HG02981 (cell line): ENCODE measurements at regions not wholly inside any gene's neighbourhood (a gene's known extent, or its start where the extent isn't known, plus 50 kb on each side); places are given as distances from the start of the nearest gene placed in this dataset.

Source experiments
- ATAC-seq: cut with Tn5 transposase; IDR thresholded peaks from one replicate; pipeline ENCODE4 v1.9.1; 2021; ENCODE audit warnings: mild to moderate bottlenecking, moderate library complexity; ENCODE audit not compliant: unreplicated experiment

DNA sequence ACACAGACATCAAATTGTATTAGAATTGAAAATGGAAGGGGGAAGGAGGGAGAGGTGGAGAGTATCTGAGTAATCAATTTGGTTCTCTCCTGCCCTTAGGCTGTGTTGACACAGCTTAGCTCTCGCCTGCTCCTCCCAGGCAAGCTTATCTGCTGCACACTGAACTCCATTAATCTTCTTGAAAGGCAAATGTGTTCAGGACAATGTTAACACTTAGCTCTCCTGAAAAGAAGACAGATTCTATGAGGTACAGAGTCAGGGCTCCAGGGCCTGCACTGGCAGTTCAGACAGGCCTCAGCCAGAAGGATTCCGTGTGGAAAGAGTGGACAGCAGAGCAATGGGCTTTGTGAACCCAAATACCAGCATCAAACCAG is 430.0 kb upstream of the TNP1 start:
- ATAC-seq = no peak

DNA sequence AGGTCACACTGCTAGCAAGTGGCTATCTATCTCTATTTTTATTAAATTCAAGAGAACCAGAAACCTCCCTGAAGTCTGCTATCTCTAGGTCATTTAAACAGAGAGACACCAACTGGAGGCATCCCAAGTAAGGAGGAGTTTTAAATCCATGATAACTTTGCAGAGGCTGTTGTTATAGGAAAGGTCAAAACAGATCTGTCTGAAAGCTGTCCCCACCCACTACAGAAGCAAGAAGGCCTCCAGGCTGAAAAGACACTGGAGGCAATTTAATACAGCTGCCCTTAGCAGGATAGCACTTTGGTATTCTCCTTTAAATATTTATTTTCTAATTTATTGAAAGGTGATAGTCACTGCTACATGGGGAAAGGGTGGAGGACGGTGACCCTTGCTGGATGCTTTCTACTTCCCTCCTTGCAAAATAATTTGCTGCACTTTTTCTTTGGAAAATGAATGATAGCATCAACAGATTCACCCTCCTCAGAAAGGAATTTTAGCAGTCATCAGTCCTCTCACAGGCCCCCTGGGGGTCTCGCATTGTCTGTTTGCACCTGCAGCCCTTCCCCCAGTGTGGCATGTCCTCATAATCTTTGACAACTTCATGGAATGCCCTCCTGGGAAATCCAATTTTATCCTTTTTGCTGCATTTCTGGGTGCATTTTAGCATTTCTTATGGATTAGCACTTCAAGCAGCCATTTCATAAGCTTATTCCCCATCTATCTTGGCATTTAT is 429.5 kb upstream of the TNP1 start:
- no peak for ATAC-seq

DNA sequence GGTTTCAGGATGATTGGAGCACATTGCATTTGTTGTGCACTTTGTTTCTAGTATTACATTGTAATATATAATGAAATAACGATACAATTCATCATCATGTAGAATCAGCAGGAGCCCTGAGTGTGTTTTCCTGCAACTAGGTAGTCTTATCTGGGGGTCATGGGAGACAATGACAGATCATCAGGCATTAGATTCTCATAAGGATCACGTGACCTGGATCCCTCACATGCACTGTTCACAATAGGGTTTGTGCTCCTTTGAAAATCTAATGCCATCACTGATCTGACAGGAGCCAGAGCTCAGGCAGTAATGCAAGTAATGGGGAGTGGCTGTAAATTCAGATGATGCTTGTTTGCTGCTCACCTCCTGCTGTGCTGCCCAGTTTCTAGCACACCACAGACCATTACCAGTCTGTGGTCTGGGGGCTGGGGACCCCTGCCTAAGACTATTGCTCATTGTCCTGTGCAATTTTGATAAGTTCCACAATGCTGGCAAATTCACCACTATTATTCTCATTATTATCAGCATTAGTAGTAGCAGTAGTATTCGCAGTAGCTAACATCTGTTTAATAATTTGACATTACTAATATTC is 428.7 kb upstream of the TNP1 start:
- ATAC-seq = no peak

DNA sequence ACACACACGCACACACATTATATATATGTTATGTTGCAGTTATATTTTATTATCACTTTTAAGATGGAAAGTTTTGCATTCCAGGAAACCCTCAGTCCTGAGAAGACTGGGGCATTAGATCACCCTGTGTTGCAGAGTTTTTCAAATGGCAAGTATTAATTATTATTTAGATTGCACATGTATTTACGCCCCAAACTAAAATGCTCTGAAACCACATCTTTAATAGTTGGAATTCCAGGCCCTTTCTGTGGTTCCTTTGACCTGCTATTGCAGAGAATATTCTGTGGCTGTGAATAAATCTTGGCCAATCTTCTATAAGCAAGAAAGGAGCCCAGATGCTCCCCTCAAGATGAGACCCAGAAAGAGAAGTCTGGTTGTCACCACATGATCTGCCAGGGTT is 427.0 kb upstream of the TNP1 start:
- no peak for ATAC-seq

DNA sequence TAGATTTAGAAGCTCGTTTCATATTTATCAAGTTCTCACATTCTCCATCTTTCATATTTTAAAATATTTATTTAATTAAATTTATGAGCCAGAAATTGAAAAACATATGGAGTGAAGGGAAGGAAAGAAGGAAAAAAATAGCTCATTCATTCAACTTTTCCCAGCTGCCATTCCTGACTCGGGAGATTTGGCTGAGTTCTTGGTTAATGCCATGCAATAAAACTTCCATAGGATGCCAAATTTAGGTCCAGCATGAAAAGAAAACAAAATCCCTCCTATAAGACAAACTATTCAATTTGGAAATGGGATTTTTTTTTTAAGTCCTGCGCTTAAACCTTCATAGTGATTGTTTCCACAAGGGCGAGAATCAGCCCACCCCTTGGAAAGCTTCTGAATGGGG is 426.1 kb upstream of the TNP1 start:
- no peak for ATAC-seq

DNA sequence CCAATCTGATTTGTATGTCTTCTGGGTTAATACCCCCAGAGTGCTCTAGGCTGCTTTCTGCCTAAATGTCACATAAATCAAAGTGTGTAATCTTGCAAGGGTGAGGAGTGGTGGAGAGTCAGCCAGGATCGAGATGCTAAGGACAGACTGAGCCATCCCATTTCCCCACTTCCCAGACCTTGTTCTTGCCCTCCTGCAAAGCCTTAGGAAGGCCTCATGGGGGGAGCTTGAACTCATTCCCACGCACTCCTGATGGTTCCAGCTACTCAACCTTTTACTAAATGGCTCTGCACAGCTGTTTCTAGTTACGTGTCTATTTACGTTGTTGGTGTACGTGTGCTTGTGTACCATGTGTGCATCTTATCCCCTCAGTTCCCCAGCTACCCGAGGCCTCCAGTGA is 423.6 kb upstream of the TNP1 start:
- no peak for ATAC-seq

DNA sequence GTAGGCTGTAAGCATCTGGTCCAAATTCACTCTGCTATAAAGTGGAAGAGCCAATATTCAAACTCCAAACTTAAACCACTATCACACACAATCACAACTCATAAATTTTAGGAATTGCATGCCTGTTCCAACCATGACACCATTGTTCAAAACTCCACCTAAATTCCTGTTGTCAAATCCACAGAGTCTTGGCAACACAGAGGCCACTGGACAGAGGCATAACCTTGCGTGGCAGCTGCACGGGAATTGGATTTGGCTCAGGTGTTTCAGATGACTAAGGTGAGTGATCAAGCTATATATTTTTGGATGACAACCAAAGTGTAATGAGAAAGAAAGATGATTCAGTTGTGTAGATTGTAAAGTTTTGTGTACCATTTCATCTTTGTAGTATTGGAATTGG is 422.7 kb upstream of the TNP1 start:
- no peak for ATAC-seq

DNA sequence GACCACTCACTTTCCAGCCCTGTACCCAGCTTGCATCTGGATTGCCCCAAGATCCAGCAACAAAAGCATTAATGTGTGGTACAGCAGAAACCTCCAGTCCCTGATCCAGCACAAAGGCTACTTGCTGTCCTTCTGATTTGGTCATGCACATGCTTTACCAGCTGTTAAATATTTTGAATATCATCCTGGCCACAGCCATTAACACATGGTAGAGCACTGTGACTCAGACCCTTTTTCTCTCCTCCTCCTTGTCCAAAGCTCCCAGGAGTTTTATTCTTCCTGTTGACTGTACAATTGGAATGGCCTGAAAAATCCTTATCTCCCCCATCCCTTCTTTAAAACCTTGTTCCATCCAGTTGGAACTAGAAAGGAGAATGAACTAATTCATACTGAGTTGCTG is 419.7 kb upstream of the TNP1 start:
- ATAC-seq = no peak

DNA sequence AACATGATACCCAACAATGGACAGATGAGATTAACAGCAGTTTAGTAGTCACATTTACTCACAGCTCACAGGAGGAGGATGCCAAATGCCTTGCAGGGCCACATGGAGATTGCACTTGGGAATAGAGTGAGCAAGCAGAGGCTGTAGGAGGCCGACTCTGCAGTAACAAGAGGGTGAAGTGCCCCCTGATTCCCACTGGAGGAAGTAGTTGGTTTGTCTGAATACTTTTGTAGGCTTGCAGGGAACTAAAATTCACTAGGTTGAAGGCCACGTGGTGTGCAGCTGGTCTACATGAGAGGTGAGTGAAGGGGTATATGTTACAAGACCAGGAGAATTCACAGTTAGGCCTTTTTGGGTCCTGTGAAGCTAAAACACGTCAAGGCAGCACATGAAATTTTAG is 419.3 kb upstream of the TNP1 start:
- ATAC-seq = no peak

DNA sequence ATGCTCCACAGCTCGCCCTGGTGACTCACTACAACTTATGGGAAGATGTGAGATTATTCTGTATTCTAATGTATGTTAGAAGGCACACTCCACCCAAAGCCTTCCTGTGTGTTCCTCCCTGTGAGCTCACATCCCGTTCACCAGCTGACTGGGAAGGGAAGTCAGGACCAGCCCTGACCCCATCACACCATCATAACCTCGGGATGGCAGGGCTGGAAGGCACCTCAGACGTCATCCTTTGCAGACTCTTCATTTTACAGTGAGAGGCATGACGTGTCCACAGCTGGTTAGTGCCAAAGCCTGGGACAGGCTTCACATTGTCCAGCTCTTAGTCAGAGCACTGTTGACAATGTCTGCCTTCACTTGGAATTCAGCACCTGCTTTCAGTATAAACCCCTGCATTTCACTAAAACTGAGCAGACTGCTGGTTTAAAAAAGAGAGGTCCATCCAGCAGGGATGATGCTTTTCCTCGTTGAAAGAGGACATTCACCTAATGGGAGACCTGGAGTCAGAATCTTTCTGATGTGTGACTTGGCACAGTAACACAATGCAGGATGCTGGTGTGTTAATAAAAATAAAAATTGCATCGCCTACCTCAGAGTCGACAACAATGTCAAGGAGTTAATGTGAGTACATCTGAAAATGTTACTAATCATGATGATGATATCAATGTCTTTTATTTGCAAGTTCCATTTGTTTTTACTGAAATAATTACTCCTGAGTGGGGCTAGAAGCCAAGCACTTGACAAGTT is 418.0 kb upstream of the TNP1 start:
- no peak for ATAC-seq

DNA sequence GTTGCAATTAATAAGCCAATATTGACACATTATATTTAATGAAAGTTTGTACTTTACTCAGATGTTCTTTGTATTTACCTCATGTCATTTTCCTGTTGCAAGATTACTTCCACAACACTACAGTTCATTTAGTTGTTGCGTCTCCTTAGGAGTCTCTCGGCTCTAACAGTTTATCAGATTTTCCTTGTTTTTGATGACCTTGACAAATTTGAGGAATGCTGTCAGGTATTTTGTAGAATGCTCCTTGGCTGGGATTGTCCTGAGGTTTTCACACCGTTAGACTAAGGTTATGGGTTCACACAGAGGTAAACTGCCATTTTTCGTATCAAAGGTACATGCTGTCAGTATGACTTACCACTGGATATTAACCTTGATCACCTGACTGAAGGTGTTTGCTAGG is 416.6 kb upstream of the TNP1 start:
- no peak for ATAC-seq

DNA sequence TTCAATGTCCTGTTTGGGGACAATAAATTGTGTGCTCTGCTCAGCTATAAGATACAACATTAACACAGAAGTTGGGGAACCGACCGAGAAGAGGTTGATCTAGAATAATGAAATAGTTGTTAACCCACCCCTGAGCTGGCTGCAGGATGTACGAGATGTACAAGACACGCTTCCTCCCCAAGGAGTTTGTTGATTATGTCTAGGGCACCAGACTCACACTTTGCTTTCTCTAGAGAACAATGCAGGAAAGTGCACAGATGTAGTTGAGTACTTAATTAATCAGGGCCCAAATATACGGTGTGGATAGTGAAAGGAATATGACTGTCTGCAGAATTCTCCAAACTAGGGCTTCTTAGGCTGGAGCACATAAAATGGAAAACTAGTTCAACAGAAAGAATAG is 415.2 kb upstream of the TNP1 start:
- ATAC-seq = no peak

DNA sequence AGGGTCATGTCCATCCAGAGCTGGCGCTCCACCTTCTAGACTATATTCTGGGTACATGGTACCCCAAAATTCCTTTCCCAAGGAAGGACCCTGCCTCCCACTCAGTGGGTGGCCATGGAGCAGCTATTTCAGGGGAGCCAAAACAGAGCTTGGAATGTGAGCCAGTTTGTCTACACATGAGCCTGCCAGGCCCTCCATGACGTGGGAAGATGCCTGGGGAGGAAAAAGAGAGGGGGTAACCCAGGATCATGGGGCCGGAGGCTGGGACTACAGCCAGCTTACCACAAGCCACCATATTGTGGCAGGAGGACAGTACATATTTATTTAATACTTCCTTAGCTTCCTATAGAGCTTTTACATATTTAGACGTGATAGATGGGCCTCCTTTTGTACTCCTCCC is 414.7 kb upstream of the TNP1 start:
- no peak for ATAC-seq

DNA sequence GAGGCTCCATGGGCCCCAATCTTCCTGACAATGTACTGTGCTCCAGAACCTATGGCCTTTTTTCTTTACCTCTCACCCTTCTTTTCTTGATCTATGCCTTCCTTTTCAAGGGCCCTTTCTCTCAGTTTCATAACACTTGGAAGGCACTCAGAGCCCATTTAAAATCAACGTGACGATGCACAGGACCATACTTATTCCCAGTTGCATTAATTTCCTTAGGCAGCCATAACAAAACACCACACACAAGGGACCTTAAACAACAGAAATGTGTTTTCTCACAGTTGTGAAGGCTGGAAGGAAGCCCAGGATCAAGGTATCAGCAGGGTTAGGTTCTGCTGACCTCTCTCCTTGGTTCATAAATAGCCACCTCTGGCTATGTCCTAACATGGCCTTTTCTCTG is 414.0 kb upstream of the TNP1 start:
- no peak for ATAC-seq

DNA sequence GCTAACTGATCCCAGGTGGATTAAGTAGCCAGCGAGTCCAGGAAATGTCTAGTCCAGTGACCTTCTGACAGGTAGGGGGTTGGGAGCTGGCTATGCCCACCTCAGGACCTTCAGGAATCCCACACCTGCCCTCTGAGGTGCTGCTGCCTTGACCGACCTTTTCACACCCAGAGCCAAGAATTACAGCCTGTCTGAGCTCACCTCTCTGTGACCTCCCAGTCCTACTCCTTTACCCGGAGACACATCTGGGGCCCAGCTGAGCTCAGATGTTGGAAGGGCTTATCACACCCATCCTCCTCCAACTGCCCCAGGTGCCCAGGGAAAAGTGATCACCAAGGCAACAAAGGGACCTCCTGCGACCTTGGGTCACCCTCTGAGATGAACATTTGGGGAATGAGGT is 413.3 kb upstream of the TNP1 start:
- no peak for ATAC-seq

DNA sequence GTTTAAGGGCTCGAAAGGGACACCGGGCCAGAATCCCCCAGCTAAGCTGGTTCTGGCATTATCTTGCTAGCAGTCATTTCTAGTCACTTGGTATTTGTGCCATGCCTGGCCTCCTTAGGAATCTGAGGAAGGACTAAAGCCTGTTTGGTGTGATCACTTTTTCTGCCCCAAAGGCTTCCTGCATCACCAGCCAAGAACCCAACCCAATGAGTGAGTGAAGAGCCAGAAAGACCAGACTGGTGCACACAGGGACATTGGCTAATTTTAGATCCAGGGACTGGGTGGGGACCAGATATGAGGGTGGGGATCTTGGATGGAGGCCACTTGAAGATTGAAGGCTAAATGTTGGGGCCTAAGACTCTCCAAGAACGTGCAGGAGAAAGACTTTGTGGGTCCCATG is 411.9 kb upstream of the TNP1 start:
- no peak for ATAC-seq

DNA sequence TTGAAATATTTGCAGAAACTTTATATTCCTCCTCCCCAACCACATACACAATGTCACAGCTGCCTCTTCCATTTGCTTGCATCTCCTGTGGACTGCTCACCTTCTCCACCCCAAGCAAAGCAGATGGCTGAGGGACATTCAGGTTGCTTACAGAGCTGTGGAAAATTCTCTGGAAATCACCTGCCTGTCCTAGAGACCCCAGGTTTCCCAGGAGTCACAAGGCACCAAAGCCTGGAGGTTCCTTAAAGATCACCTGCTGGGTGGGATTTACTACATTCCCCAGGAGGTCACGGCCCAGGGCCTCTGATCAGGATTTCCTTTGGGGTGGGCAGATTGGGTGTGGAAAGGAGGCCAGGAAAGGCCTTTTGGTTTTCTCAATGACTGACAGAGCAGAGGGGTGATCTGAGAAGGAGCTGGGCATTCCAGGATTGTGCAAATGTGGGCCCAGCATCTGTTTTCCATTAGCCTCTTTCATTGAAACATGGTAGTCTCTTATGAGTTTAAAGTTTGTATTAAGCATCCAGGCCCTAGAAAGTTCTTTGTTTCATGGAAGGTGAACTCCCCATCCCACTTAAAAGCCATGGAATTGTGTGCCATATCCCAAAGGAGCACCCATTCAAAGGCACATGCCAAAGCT is 410.7 kb upstream of the TNP1 start:
- no peak for ATAC-seq

DNA sequence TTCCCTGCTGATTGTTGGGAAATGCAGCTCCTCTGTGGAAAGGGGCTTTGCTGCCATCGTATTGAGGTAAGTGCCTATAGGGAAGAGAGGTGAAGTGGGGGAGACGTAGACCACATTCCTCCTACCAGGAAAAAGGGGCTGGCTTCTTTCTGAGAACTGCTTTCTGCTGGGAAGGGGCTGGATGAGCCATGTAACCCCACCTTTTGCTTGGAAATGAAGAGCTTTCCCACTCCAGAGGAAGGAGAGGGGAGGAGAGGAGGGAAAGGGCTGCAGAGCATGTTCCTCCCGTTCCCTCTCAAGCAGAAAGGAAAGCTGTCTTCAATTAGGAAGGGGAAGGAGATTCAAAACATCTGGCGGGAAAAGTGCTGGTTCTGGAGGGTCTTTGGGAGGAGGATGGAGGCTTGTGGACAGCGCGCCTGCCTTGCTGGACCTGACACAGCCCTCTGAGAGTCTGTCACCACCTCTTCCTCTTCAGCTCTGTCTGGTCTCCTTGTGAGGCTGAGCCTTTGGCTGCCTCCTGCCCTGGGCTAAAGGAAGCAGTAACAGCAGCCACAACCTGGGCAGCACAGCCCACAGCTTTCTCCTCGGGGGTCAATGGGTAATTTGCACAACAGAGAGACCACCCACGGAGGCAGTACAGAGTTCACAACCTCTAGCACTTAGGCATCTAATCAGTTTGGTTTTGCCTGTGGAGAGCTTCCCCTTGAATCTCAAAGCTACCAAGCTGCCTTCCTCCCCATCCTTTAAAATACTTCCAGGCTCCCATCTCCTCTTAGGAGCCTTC is 410.0 kb upstream of the TNP1 start:
- no peak for ATAC-seq

DNA sequence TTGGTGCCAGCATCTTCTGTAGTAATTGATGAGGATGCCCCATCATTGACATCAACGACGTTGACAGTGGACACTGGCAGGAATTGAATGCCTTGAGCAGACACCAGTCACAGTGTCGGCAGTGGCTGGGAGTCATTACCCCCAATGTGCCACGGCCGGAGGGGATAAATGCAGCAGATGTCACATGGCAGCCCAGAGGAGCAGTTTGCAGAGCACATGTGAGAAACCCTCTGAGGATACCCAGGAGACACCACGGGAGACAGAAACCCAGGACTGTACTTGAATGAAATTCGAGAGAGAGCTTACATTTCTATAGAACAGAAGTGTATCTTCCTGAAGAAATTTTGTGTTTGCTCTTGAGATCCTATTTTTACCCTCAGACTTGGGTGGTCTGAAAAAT is 409.1 kb upstream of the TNP1 start:
- no peak for ATAC-seq

DNA sequence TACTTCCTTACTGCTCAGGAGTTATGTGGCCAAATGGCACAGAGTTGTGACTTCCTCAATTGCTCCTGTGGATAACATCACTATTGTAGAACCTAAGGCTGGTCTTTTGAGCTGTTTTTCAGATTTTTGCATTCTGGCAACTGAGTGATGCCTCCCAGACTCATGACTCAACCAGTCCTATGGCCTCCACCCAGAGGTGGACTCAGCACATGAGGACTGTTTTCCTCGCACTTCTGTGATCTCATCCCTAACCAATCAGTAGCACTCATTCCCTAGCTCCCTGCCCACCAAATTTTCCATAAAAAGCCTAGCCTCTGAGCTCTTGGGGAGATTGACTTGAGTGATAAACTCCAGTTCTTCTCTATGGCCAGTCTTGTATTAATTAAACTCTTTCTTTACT is 407.9 kb upstream of the TNP1 start:
- ATAC-seq = no peak

DNA sequence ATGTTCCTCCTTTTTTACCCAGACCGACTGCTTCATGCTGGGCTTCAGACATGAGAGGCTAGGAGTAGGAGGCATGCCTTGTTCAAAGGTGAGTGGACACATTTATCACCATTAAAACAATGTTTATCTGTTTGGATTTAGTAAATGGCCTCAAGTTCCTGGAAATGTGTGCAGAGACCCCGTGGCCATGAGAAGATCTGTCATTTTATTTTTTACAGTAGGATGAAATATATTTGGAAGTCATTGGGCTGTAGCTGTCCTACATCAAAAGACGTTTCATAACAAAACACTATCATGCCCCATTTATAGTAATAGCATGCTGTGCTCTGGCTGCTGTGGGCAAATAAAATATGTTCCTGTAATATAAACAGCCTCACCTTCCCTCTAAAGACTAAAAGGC is 403.9 kb upstream of the TNP1 start:
- no peak for ATAC-seq
